ENCODE measurements at regions not wholly inside any gene's neighbourhood (a gene's known extent, or its start where the extent isn't known, plus 50 kb on each side); places are given as distances from the start of the nearest gene placed in this dataset.
A peak's percentile ranks its signal among the peaks of the same experiment; 100 is the strongest.
"Not testable (repeated sequence)": the region's sequence is repeated elsewhere in the genome, so short reads cannot be mapped to it uniquely, and the experiment has no call there.

DNA sequence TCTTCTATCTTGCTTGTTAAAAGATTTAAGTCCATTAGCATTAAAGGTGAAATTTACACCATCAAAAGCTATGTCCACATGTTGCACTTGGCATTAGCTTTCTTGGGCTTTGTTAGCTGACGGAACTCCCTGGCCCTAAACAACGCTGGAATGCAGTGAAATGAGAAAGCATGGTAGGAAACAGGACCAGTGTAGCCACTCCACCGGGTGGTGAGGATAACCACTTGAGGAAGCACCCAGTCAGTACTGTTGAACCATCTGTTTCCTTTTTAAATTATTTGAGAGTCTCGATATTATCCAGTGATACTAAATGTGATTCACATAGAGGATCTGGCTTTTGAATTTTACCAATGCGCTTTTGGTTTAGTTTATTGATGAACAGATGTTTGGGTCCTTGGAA lies 374.9 kb upstream of the NOX3 start:
- DNase-seq = no peak

DNA sequence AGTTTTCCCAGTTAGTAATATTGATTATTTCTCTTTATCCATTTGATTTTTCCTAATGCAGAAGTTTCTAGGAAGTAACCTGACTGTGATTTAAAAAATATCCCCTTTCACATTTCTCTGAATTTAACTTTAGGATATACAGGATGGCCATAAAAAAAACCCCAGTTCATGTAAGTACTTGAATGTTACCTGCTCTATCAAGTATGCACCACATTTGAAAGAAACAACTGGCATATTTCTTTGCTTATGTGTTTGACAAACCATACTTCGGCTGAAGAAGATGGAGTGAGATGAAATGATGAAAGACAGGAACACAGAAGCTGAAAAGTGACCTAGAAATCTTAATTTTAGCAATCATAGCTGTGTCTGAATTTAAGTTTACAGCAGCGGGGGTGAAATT lies 374.0 kb upstream of the NOX3 start:
- no peak for DNase-seq

DNA sequence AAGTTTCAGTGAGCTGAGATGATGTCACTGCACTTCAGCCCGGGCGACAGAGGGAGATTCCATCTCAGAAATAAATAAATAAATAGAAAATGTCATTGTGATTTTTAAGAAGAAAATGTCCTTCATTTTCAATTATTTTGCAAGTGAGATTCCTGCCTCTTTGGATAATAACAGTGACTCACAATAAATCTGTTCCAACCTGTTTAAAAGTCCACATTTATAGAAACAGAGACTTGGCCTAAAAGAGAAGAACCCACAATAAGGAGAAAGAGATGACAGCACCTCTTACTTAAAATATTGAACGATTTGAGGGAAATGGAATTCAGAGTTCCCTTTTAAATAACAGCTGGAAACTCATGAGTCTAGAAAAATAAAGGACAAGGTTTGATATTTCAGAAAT lies 373.4 kb upstream of the NOX3 start:
- no peak for DNase-seq

DNA sequence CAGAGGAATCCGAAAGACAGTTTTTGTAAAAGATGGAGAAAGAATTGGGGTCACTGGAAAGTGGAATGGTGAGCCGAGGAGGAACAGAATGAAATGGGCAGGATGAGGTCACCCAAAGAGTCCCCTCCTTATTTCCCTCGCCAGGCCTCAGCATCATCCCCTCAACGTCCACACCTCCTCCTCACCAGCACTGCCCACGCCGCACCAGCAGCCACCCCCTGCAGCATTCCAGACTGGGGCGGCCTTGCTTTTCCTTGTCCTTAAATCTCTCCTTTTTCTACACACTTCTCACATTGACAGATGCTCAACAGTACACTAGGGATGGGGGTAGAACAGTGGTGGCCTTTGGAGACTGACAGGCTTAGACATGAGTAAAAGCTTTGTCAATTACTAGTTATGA lies 363.1 kb upstream of the NOX3 start:
- DNase-seq = no peak

DNA sequence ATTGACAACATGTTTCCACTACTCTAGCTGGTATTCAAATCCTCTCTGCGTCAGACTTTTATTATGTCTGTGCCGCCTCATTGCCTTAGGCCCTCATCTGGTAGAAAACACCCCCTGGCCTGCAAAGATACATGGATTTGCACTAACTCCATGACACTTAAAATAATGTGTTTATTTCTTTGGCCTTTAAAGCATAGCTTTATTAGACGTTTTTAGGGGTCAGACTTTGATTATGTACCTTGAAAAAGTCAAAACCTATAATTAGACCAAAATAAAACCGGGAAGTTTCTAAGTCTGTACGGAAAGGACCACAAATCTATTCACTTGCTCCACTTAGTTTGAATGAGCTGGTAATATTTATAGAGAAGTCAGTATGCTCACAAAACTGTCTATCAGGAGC lies 357.9 kb upstream of the NOX3 start:
- no peak for DNase-seq

DNA sequence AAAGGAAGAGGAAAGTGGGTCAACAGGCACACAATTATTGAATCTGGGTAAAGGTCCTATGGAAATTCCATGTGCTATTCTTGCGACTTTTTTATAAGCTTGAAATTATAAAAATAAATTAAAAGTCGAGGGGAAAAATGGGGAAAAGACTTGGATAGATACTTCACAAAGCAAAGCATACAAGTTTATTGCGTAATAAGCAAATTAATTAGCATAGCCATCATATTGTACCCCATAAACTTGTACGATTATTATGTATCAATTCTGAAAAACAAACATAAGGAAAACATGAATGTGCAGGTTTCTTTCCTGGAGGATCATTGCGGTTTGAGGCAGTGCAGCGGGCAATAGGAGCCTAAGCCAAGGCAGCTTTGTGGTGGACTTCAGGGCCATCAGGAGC lies 351.6 kb upstream of the NOX3 start:
- DNase-seq = no peak

DNA sequence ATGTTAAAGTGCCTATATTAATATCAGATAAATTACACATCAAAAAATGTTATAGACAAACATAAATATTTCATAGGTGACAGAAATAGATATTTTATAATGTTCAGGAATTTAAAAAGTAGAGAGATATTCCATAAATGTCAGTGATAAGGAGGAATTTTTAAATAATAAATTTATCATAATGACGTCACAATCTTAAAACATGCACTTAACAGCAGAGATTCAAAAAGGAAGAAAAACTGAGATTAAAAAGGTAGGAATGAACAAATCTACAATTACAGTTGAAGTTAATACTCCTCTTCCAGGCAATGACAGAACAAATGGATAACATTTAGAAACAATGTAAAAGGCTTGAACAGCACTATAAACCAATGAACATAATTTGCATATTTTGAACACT lies 345.4 kb upstream of the NOX3 start:
- DNase-seq = no peak

DNA sequence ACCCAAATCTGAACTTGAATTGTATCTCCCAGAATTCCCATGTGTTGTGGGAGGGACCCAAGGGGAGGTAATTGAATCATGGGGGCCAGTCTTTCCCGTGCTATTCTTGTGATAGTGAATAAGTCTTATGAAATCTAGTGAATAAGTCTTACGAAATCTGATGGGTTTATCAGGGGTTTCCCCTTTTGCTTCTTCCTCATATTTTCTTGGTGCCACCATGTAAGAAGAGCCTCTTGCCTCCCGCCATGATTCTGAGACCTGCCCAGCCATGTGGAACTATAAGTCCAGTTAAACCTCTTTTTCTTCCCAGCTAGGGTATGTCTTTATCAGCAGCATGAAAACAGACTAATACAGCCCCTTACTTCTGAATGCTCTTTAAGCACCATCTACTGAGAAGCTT lies 343.2 kb upstream of the NOX3 start:
- not testable (repeated sequence) for DNase-seq

DNA sequence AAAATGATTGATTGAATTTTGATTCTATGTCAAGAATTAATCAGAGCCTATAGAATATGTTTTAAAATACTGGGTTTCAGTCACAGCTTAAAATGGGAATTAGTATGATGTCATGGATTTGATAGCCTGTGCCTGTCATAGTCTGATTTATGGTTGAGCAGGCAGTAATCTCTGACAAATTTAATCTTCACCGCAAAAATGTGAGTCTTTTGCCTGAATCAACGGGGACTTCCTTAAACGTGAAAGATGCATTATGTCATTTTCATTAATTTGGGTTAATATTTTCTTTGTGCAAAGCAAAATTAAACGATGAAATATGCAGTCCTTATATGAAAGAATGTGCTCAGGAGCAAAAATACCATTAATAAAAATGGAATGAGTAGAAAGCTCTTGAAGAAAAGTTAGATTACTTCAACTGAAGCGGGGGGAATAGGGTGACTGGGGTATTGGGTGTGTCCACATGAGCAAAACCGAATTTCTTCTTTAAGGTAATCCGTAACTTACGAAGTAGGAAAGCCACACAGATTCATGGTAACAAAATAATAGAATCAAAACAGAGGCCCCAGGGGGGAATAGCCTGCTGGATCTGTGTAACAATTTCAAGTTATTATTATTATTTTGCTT lies 339.6 kb upstream of the NOX3 start:
- DNase-seq = no peak

DNA sequence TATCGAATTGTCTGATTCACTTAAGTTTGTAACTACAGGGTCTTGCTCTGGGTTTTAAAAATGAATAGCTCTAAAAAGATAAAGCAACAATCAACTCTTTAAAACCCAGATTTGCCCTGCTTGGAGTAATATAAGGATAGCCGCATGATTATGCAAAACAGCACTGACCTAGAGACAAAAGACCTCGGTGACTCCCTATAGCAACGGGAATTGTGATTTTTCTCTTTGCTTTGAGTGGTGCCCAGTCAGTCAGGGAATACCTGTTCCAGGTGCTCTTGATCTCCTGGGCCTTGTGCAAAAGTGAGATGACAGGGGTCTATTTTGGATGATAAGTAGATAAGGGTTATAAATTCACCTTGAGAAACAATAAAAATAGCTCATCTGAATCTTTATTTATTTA lies 336.3 kb upstream of the NOX3 start:
- no peak for DNase-seq

DNA sequence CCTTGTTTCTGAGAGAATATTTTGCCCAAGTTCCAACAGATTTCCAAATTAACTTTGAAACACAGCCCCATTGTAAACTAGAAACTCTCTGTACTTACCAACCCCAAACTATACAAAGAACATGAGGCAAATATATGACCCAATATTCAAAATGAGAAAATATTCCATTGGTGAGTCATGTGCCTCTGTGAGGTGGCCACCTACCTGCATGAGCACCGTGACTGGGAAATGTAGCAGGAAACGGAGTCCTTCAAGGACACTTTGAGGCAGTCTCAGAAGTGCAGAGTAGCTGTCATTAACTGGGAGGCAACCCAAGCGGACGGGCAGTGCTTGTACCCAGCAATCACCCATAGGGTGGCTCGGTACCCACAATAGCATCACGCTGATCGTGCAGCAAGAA lies 335.5 kb upstream of the NOX3 start:
- DNase-seq = no peak

DNA sequence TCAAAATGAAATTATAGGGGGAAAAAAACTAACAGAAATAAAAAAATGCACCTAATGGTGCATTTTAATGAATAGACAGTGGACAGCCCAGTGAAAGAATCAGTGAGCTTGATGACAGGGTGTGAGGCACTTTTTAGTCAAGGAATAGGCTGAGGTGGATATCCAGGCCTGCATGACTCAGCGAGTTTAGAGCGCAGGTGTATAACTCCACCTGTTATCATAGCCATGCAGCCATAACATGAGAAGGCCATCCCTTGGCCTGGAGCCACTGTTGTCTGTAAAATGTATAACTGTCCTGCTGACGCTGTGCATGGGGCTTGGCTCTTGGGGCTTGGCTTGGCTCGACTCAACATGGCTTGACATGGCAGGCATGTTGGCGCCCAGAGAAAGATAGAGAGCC lies 331.5 kb upstream of the NOX3 start:
- no peak for DNase-seq

DNA sequence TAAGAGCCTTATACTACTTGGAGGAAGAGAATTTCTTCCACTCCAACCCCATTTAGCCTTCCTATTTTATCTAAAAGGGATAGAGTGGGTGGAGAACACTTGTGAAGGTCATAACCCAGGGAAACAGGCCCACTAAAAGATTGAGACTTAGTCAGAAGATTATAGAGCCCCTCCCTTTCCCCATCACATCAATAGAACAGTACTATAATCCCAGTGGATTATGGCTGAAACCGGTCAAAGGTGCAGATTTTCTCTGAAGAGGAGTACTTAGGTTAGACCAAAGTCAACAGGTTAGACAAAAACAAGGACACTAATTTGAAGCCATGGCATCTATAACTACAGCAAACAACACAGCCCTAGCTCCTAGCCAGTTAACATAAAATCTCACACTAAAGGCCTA lies 330.9 kb upstream of the NOX3 start:
- DNase-seq = no peak

DNA sequence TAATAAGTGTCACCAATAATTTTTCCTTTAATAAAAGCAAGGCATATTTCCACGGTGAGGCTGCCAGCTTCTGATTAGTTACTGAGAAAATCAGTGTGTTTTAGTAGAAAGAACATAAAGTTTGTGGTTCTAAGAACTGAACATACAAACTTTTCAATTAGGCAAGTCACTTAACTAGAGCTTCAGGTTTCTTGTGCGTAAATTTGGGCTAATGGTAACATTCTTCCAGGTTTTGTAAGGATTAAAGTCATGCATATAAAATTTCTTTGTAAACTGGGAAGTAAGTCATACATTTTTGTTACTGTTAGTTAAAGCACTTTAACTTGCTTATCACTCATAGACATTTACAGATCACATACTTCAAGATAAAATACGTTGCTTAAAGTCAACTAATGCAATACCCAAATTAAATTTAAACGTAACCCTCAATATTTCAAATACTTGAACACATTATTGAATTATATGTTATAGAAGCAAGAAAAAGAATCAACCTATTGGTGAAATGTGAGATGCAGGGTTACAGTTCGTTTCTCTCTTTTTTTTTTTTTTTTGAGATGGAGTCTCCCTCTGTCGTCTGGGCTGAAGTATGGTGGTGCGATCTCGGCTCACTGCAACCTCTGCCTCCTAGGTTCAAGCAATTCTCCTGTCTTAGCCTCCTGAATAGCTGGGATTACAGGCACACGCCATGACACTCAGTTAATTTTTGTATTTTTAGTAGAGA lies 327.3 kb upstream of the NOX3 start:
- DNase-seq = no peak

DNA sequence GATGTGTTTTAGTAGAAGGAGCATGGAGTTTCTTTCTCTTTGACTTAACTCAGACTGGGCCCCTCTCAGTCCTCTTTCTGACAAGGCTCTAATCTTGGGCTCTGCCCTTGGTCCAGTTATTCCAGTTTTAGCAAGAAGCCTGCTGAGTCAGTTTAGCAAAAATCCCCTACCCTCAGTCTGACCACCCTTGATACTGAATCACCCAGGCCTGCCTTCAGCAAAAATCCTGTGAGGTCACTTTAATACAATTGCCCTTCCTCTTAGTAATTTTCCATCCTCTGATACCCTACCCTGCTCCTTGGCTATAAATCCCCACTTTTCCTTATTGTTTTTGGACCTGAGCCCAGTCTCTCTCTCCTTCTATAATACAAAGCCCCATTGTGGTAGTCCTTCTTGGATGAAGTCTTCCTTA lies 326.7 kb upstream of the NOX3 start:
- peak; percentile 34 for DNase-seq

DNA sequence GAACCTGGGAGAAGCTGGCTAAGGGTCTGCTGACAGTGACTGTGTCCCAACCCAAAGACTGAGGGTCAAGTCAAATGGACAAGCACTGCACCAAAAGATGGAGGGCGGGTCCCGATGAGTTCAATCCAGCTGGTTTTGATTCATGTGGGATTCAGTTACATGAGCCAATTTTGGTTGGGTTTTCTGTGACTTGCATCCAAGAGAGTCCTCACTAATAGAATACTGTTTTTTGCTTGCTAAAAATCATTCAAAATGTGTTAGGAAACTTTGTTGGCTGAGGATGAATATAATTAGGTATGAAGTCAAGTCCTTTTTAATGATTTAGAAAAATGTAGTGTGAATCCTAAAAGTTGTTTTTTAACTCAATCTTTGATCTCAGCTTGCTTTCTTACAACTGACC lies 323.8 kb upstream of the NOX3 start:
- DNase-seq = no peak

DNA sequence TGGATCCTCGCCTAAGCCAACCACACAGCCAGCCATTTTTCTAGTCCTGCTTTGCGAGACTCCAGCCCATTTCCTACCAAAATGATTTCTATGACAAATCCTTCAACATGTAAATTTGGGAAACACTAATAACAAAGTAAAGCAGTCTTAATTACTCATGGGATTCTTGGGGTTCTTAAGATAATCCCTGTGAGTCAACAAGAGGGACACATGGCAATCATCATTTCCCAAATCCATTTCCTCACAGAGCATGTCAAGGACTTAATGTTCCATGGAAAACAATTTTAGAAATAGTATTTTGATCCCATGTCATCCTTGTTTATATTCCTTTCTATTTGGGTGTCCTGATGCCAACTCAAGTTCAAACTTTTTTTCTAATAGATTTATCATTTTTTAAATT lies 322.7 kb upstream of the NOX3 start:
- no peak for DNase-seq

DNA sequence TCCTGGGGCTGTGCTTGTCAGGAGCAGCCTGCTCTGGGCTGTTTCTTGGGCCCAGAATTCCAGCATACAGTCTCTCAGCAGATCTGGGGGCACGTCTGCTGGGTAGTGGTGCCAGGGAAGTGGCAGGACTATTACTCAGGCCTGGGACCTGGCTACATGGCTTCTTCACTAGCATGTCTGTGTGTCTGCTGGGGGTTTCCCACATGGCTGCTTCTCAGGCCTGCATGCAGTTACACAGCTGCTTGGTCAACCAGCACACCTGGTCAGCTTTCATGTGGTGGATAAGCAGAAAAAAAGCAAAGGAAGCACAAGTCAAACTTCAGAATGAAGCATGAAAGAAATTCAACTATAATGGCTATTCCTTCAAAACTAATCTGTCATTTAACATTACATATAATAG lies 316.2 kb upstream of the NOX3 start:
- DNase-seq = no peak

DNA sequence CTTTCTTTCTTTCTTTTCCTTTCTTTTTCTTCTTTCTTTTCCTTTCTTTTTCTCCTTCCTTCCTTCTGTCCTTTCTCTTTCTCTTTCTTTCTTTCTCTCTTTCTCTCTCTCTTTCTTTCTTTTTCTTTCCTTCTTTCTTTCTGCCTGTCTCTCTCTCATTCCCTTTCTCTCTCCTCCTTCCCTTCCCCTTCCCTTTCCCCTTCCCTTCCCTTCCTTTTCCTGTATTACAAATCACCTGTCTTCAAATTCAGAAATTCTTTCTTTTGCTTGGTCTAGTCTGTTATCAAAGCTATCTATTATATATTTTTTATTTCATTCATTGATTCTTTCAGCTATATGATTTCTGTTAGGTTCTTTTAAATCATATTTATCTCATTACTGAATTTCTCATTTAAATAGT lies 315.2 kb upstream of the NOX3 start:
- DNase-seq = no peak

DNA sequence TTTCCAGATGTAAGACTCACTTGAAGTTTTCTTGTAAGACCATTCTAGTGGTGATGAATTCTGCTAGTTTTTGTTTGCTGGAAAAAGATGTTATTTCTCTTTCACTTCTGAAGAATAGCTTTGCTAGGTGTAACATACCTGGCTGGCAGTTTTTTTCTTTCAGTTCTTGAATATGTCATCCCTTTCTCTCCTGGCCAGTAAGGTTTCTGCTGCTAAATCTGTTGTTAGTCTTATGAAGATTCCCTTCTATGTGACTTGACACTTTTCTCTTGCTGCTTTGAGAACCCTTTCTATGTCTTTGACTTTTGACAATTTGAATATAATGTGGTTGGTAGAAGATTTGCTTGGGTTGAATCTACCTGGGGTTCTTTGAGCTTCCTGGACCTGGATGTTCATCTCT lies 314.7 kb upstream of the NOX3 start:
- no peak for DNase-seq

DNA sequence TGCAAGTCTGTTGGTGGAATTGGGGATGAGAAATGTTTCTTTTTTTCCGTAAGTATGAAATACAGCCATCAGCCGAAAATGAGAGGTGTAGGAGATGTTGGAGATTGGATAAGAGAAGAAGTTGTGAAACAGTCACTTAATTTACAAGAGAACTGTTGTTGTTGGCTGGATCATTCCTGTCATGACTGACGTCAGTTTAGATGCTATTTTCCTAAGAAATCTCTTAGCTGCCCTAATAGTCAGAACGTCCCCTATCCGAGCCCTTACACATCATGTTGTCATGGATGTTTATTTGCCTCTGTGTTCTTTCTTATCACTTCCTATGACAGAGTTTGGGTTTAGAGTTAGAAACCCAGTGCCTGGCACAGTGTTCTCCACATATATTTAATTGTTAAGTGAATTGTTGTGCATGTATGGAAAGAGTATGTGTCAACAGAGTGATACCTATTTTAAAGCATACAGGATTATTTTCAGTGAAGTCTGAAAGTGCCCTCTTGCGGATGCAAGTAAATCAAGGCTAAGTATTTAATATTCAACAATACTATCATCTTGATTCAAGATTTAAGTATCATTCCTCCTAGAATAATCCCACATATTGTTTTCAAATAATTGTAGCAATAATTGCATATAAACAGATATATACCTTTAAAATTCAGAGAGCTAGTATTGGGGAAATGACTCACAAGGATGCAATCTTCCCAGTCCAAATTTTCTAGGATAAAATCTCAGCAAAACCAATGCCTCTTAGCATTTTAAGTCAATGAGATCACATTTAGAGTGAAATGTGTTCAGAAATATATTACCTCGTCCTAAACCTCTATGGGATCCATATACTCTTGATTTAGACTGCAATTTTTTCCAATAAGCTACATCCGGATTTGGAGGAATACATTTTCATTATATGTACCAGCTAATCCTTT lies 309.9 kb upstream of the NOX3 start:
- DNase-seq = no peak

DNA sequence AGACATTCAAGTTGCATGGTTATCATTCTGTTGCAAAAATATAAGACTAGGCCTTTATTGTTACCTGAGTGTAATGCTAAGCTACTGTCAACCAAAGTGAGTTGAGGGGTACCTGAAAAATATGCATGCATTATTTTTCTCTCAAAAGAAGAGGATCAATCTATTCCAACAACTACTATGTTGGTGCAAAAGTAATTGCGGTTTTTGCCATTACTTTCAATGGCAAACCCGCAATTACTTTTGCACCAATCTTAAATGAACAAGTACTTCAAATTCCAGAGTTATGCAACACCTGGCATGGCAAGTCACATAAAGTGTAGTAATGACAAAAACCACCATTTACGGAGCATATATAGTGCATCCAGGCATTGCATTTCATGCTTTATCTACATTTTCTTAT lies 307.0 kb upstream of the NOX3 start:
- DNase-seq = no peak

DNA sequence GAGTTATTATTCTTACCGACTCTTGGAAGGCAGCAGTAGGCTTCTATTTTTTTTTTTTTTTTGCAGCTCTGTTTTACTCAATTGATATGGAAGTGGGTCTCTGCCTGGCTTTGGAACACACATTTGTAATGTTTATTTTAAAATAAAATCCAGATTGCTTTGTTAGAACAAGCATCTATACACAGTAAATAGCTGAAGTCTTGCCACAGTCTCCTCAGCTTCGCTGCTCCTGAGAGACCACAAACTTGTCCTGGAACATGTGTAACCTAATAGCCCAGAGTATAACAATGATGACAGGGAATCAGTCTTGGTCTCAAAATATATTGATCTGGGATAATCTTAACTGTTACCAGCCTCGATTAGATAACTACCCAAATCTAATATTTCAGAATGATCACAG lies 299.8 kb upstream of the NOX3 start:
- DNase-seq = no peak

DNA sequence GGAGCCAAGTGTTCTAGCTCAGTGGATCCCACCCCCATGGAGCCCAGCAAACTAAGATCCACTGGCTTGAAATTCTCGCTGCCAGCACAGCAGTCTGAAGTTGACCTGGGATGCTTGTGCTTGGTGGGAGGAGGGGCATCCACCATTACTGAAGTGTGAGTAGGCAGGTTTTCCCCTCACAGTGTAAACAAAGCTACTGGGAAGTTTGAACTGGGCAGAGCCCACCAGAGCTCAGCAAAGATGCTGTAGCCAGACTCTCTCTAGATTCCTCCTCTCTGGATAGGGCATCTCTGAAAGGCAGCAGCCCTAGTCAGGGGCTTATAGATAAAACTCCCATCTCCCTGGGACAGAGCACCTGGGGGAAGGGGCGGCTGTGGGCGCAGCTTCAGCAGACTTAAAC lies 293.1 kb upstream of the NOX3 start:
- DNase-seq = not testable (repeated sequence)

All from tongue (tissue), 1 donor.